HPDE6-E6E7 (cell line): ENCODE measurements at regions not wholly inside any gene's neighbourhood (a gene's known extent, or its start where the extent isn't known, plus 50 kb on each side); places are given as distances from the start of the nearest gene placed in this dataset.

Experiments used
- DNase-seq: peaks from one replicate; pipeline ENCODE4 v3.0.0; 2011; ENCODE audit warnings: missing footprints; ENCODE audit errors: extremely low spot score

DNA sequence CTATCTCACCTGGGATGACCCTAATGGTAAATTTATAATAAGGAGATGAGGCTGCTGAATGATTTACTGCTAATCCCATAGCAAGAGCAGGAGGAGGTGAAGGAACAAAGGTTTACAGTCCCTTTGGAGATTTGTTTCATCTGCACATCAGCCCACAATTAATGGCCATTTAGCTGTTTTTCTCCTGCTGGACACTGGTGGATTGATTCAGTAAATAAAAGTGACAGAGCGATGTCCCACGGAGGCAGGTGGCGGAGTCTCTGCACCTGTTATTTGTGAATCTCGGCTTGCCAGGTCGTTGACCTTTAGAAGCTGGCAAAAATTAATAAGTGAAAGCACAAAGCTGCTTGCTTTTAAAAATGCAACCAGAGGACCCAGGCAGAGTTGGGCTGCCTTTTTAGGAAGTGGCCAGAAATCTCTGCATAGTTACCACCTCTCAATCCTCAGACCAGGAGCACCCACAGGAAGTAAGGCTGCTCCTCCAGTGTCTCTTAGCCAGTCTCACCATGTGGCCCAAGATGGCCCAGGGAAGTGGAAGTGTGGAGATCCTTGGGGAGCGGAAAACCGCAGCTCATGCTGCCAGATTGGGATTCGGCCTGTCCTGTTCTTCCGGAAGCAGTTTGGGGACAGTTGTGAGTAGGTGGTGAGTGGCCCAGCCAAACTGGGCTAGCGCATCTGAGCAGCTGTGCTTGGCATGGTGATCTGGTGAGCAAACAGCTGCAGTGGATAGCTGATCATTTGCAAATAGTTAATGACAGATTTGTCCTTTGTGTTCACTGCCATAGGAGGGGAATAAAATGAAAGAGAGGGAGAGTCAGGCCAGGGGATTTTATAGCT is 1005.7 kb upstream of the PIK3C3 start:
- no peak for DNase-seq

DNA sequence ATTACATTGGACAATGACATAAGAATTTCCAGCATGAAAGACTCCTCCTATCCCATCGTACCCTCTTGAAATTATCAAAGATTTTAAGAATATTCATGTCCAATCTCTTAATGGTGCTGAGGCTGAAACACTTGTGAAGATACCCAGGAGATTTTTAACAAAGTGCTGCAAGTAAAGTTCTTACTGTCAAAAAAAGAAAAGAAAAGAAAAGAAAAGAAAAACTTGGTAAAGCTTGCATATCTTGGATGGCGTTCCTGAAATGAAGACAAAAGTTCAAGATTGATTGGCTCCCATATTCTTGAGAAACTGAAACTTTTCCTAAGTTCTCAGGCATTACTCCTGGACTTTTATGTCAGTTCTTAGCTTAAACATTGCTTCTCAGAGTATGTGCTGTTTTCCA is 1010.5 kb upstream of the PIK3C3 start:
- no peak for DNase-seq

DNA sequence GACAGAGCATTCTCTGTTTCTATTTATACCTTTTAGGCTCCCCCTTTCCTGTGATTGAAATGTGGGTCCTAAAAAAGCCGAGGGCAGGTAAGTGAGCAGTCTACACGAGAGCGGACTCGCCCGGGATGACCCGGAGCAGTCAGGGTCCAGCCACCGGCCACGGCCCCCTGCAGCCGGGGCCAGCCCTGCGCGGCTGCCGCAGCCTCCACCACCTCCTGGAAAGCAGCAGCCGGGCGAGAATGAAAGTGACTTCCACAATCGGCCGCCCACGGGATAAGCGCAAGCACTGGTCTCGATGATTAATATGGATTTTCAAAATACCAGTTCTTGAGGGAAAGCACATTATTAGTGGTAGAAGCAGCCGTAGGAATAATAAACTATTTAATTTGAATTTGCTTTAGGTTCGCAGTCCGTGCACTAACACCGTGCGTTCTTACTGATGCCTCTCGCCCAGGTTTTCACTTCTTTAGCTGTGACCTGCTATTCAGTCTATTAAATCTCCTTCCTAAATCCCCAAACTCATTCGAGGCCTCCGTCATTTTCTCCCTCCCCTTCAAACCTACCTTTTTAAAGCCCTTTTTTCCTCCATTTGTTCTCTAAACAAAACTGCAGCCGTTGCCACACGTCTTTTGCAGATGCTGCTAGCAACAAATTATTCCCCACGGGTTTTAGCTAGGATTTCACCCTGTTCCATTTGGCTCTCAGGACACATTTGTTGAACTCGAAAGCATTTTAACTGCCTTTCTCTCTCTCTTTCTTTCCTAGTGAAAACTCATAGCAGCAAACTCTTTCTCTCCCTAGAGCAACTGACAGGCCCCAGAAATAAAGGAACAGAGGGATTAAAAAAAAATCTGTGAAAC is 1015.1 kb upstream of the PIK3C3 start:
- no peak for DNase-seq

DNA sequence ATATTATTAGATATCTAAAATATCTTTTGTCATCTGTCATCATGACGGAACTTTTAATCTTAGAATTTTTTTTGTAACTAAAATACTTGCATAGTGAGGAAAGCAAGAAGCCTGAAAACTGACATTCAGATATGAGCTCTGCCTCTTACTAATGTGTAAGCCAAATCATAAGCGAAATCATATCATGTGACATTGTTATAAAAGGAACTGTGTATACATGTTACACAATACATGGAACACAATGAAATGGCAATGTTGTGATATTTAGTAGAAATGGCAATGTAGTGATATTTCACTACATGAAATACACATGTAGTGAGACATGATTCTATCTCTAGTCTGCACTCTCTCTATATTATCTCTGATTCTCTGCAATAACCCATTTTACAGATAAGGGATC is 1016.4 kb upstream of the PIK3C3 start:
- DNase-seq, result no peak

DNA sequence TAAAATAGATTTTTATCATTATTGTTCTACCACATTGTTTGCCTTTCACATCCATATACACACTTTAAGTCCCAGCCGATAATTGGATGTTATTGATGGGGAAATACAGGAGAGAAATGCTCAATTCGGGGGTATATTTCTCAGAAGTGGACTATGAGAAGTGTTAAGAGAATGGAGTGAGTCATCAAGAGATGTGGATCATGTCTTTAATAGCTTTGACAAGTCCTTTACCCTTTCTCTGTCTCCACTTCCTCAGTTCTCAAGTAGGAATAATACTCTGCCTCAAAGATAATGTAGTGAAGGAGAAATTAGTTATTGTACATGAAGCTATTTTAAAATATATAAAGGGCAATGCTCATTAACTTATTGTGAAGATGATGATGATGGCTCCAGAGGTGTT is 1017.6 kb upstream of the PIK3C3 start:
- no peak for DNase-seq

DNA sequence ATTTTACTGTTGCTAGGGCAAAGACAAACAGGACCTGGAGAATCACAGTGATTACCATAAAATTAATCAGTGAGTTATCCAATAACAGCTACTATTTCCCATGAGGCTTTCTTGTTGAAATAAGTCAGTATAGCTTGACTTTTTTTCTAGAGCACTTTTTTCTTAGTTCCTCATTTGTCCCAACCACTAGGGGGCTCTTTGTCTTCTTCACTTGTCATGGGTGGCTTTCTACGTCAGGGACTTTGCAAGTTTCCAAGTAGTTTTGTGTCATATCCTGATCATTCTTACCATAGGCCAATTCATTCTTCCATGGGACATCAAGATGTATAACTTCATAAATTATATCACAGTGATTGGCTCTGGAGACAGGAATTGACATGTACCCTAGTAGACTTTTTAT is 1019.6 kb upstream of the PIK3C3 start:
- DNase-seq, result no peak

DNA sequence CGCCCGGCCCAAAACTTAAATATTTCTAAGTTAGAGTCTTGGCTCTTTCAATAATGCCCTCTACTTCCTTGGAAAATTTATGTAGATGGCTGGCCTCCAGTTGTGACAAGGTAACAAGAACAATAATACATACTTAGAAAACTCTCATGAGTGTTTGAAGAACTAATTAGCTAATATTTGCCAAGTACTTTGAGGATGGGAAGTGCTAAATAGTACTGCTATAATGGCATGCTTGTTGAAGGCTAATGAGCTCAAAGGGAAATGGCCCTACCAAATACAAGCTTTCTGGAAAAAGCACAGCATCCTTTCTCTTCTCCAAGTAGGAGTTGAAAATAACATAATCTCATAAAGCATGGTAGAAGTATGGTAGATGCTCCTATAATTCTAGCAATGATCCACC is 1022.2 kb upstream of the PIK3C3 start:
- DNase-seq, result no peak

DNA sequence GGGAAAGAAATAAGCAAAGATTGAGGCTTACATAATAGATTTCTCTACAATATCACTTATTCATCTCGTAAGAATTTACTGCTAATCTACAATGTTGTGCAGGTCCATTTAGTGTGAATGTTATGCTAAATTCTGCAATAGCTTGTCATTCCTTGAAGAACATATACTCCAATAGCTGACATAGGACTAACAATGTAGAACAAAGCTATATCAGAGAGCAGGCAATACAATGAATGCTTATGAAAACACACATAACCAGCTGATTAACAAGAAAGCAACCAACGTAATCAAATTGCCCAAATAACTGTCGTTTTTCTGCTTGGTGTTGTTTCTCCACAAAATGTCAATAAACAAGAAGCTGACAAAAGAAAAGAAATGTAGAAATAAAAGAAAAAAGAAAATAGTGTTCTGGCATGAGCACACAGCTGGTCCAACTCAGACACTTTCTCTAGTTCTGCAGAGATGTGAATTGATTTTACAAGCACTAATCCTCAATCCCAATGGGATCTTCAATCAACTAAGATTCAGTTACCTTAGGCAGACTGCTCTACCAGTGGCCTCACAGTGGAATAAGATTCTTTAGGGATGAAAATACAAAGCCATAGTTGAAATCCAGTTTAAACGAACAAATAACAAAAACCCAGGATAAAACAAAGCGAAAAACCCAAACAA is 1024.7 kb upstream of the PIK3C3 start:
- DNase-seq, result no peak

DNA sequence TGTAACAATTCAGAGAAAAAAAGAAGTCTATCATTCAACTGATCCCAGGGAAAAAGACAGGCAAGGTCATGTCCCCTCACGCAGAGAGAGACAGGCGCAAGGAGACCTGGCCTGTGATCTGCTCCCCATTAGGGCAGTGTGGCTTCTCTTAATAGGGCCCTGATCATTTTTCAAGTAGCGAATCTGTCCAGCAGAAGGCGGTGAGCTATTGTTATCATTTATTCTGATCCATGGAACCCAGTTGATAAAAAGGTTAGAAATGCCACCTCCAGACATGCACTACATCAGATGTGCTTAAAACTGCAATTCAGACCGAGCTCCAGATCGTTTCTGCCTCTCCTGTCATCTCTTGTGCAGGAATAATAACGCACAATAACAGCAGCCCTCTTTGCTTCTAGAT is 1025.6 kb upstream of the PIK3C3 start:
- no peak for DNase-seq

DNA sequence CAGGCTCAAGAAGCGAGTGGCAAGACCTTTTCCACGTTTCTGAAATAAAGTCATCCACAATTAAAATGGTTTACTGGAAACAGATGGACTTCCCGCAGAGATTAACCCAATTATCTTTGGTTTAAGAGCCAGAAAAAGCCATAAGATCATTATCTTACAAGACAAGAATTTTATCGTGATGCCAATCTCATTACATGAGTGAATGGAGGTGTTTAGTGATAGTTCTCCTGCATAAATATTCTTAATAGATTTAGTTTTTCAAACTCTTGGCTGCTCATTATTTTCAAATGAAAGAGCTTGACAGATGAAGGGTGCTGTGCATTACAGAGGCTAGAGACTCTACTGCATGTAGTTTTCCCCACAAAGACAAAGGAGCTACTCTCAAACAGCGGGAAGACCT is 1028.4 kb upstream of the PIK3C3 start:
- DNase-seq, result no peak

DNA sequence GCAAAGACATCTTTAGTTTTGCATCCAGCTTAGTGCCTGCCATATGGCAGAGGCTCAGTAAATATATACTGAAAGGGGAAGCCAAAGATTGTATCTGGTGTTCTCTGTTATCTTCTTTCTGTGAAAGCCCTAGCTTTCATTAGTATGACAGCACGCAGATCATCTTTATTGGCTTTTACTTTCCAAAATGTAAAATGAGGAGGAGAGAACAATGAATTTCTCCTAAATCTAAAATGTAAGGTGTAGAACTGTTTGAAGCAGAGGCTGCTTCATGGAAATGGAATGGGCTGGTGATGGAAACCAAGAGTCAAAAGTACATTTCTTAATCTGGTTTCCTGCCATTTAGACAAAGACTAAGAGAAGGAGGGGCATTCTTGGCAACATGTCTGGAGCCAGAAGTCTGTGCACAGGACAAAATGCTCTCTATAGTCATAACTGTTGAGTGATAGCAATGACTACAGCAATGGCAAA is 1029.9 kb upstream of the PIK3C3 start:
- DNase-seq, result no peak

DNA sequence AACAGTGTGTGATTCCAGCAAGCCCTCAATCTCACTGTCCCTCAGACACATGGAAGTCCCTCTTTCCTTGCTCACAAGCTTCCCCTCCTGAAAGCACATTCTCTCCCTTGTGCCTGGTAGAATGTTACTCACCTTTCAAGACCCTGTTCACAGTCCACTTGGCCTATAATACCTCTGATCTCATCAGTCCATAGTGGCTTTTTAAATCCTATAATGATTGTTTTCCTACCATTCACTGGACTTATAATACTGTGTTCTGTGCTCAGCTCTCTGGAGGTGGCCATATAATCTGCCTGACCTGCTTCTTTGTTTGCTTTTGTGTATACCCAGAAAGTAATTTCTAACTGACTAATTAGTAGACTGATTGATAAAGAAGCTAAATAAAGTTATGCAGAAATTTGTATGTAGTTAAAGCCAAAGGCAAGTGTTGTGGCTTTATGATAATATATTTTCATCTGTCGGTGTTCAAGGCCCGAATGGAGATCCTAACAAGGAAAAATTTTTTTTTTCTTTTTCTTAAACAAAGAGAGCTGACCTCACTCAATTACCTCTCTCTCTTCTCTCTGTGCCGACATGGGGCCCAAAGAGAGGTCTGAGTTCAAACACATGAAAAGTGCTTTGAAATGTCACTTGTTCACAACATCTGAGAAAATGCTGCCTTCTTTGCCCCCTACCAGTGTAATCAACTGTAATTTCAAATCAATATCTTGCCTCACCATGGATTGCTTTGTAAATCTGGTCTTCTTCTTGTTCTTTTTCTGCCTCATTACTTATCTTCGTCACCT is 1033.0 kb upstream of the PIK3C3 start:
- DNase-seq, result no peak

DNA sequence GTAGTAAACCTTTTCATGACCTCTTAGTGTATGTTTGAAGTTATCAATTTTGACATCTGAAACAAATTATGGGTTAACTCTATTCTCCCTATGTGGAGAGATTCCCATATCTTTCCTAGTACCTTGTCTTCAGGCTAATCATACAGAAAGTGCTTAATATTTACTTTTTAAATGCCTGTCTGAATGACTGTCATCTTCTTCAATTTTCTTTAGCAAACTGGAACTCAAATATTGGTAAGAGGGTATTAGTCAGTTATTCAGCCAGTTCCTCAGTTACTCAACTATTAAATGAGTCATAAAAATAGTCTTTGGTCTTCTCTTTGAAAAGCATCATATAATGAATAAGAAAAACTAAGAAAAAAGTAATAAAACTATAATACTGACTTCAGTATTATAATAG is 1038.0 kb upstream of the PIK3C3 start:
- no peak for DNase-seq

DNA sequence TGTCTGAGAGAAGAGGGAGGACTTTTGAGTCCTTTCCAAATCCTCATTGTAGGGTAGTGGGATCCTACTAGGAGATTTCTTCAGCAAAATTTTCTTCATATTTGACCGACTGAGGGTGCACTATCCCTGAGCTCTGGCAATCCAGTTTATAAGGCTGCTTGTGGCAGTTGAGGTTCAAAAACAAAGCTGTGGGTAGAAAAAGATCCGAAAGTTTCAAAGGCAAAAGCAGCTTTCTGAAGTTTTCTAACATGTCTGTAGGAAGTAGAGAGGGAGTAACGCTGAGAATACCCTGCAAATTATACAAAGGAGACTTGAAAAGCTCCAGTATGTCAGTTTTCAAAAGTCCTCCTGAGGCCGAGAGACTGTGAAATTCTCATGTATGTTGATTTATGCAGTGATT is 1039.3 kb upstream of the PIK3C3 start:
- no peak for DNase-seq

DNA sequence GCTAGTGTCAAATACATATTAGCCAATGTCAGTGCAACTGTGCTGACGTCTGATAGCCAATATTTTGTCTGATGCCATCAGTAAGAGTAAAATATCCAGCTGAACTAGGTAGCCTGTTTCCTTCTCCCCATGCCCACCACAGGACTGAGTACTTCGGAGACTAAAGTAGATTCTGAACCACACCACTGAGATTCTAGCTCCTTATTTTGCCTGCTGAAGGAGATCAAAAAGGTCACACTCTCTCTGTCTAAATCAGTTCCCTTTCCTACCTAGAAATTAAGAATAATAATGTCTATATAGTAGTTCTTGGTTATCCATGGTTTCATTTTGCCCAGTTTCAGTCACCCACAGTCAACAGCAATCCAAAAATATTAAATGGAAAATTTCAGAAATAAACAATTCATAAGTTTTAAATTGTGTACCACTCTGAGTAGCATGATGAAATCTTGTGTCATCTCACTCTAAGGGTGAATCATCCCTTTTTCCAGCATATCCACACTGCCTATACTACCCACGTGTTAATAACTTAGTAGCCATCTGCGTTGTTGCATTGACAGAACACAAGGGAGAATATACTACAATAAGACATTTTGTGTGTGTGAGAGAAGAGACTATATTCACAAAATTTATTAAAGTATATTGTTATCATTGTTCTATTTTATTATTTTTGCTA is 1043.3 kb upstream of the PIK3C3 start:
- no peak for DNase-seq

DNA sequence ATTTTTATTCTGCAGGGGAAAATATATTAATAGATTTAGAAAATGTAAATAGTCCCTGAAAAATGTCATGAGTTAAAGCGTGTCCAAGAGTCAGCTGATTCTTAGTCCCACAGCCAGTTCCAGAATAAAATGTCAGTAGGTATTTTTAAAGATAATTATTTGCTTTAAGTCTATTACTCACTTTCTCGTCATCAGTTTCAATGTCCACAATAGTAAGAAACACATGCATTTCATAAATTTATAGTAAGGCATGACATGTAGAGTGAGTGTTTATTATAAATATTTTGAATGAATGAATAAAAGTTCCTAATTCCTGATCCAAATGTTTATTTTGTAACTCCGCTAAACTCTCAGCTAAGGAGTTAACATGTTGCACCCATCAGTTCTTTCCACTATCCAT is 1044.0 kb upstream of the PIK3C3 start:
- no peak for DNase-seq

DNA sequence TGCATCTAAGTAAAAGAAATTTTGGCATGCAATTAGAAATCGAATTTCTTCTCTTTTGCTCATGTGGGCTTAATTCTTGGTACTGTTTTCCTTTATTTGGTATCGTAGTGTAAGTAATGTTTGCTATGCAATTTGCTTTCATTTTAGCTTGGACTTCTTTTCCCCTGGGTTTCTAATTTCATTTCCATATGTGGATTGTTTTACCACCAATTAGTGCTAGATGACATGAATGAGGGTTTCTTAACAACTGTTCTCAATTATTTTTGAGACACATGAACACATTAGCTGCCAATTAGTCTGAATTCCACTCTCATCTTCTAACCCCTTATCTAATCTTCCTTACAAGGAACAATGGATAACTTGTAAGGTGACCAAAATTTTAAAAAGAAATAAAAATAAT is 1047.2 kb upstream of the PIK3C3 start:
- no peak for DNase-seq

DNA sequence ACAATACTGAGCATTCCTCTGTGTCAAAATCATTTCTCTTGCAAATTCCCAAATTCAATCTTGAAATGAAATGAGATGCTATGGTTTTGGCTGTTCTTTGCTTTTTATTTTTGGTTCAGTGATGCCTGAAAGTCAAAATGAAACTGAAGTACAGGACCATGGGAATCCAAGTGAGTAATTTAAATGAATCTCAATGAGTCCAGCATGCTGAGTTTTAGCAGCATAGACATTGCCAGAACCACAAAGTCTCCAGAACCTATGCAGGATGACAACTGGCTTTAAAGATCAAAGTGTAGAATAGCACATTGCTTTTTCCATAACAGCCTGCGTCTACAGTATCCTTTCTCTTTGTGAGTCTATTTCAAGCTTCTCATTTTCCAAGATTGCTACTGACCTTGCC is 1050.7 kb upstream of the PIK3C3 start:
- DNase-seq, result no peak

DNA sequence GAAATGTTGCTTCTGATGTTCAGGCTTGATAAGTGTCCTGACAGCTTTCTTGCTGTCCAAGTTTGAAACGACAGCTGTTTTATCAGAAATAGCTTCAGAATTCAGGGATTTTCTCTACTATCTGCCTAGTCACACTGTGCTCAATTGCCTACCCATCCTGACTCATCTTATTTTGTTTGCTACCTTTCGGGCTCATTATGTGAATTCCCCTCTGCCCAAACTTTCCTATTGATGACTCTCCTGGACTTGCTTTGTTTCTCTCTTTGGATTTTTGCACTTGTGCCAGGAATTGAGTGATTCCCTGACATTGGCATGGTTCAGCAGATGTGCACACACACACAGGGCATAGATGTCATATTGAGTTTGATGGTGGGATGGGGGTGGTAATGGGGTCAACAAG is 1052.6 kb upstream of the PIK3C3 start:
- no peak for DNase-seq

DNA sequence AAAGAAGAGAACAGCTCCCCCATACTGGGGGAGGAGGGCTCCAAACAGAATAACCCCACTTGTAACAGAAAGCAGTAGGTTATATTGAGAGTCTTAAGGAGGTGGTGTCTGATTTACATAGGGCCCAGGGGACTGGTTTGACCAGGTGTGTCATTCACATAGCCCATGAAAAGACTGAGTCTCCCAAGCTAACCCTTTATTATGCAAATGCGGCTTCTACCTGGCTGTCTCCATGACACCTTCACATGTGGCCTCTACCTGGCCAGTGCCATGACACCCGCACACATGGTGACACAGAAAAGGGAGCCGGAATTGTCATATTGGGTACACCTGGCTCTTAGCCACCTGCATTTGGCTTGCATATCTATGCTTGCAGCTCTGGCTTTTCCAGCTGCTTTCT is 1057.2 kb upstream of the PIK3C3 start:
- DNase-seq, result no peak

DNA sequence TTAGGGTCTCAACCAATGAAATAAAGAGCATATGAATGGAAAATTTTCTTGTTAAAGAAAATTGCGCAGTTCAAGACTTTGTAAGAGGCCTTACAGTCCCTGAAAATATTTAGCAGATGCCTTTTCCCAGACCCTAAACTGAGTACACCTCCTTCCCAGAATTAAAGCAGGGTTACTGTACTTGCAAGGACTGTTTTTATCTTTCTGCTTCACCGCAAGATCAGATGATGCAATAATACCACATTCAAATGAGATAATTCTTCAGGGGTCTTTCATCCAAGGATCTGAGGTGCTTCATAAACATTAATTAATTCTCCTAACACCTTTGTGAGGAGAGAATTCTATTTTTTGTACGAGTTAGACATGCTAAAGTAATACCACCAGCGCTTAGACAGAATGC is 1071.8 kb upstream of the PIK3C3 start:
- DNase-seq, result no peak
